ENCODE measurements at regions not wholly inside any gene's neighbourhood (a gene's known extent, or its start where the extent isn't known, plus 50 kb on each side); places are given as distances from the start of the nearest gene placed in this dataset.

GRCh38 chr2:226079196-226079595, 679.7 kb downstream of the NYAP2 start:
- H3K27me3 ChIP-seq (ENCODE audit: control insufficient read depth, insufficient read depth, low read length), result no peaks in the 10 kb centered on the region
- H3K27ac ChIP-seq (ENCODE audit: low read length), result no peak overlapping the region; the same call in 1 of the 2 replicates
- no peak overlapping the region for H3K4me3 ChIP-seq (ENCODE audit: low read depth in 2 of 2, low read length in 2 of 2)
- no peaks in the 10 kb centered on the region for H3K36me3 ChIP-seq (ENCODE audit: control insufficient read depth, insufficient read depth, low read length)
- in situ Hi-C loops (cut with HindIII; ENCODE audit: low pct_unique_long_range_greater_than_20kb, low sequenced_read_pairs), result no loop called here
- peaks cover 2% of the 10 kb centered on the region; the same call in 1 of the 2 replicates for H3K9me3 ChIP-seq (ENCODE audit: control insufficient read depth, insufficient read depth, low read depth, low read length)
- POLR2A ChIA-PET, result no interaction called here
- BruUV-seq (replicated peaks), result no TSS peak
- ATAC-seq, result no peak
- CTCF ChIA-PET, result interaction anchor here (0.6 kb wide), 1 partner anchor 74 kb away, joined by 6 read pairs; no protein-coding TSS in a partner anchor
- H3K4me1 ChIP-seq (ENCODE audit: control insufficient read depth, insufficient read depth, low read length), result no peaks in the 10 kb centered on the region
- TF ChIP-seq REST (IDR thresholded peaks at IDR 0.05; ENCODE audit: insufficient read depth in 1 of 2, low read depth in 2 of 2, low read length in 1 of 2) (no peak), CTCF (IDR thresholded peaks at IDR 0.05) (no peak)
- no peak for DNase-seq (ENCODE audit: low read depth, low spot score)
- intact Hi-C loops (cut with micrococcal nuclease; ENCODE audit: unreplicated experiment), result no loop called here

- in situ Hi-C loops (cut with HindIII; ENCODE audit: low pct_unique_long_range_greater_than_20kb, low sequenced_read_pairs) (no loop called here), intact Hi-C loops (cut with micrococcal nuclease; ENCODE audit: unreplicated experiment) (no loop called here)
- no peaks in the 10 kb centered on the region for H3K36me3 ChIP-seq (ENCODE audit: control insufficient read depth, insufficient read depth, low read length)
- ATAC-seq, result no peak
- H3K4me3 ChIP-seq (ENCODE audit: low read depth in 2 of 2, low read length in 2 of 2), result no peak overlapping the region
- ChIA-PET CTCF (no interaction called here), POLR2A (no interaction called here)
- H3K27ac ChIP-seq (ENCODE audit: low read length), result no peak overlapping the region
- H3K9me3 ChIP-seq (ENCODE audit: control insufficient read depth, insufficient read depth, low read depth, low read length), result no peaks in the 10 kb centered on the region
- BruUV-seq (replicated peaks), result no TSS peak
- no peak for DNase-seq (ENCODE audit: low read depth, low spot score)
- TF ChIP-seq SIN3A (IDR thresholded peaks at IDR 0.05; ENCODE audit: borderline replicate concordance, insufficient read depth, low read depth, low read length) (no peak), CTCF (IDR thresholded peaks at IDR 0.05) (no peak), TCF7L2 (IDR thresholded peaks at IDR 0.05; ENCODE audit: low read depth, low read length) (no peak), POLR2AphosphoS5 (IDR thresholded peaks at IDR 0.05; ENCODE audit: low read depth, low read length) (no peak), REST (IDR thresholded peaks at IDR 0.05; ENCODE audit: insufficient read depth in 1 of 2, low read depth in 2 of 2, low read length in 1 of 2) (no peak)
- H3K27me3 ChIP-seq (ENCODE audit: control insufficient read depth, insufficient read depth, low read length), result no peaks in the 10 kb centered on the region
- no peaks in the 10 kb centered on the region for H3K4me1 ChIP-seq (ENCODE audit: control insufficient read depth, insufficient read depth, low read length)
These were observed 679.2 kb downstream of the NYAP2 start for GRCh38 chr2:226078666-226079065.

All from Panc1 (cell line).